GM12878 (cell line): ENCODE measurements at regions not wholly inside any gene's neighbourhood (a gene's known extent, or its start where the extent isn't known, plus 50 kb on each side); places are given as distances from the start of the nearest gene placed in this dataset.

Experiments
- ATAC-seq: fragments of 200-7000 bp; cut with Tn5 transposase; 3 replicates; pipeline ENCODE4 v1.9.1; 2020; ENCODE audit warnings: mild to moderate bottlenecking, moderate library complexity
- BruUV-seq: library from RNA; stranded (reverse); fragments of 400-500 nt; replicated peaks from 2 replicates; lab custom pipeline; 2021; lab: Mats Ljungman, UMichigan
- CTCF ChIA-PET: fragments of 300-600 bp; sonication (Branson Sonifier 250); formaldehyde crosslinking; extraction: SDS; loops from one replicate; lab custom pipeline; 2021; ENCODE audit warnings: inconsistent platforms; lab: Yijun Ruan, JAX
- POLR2A ChIA-PET: fragments of 350-600 bp; formaldehyde crosslinking; extraction: SDS; loops from one replicate; lab custom pipeline; 2021; ENCODE audit warnings: inconsistent platforms; lab: Charles Lee
- RAD21 ChIA-PET: fragments of 300-600 bp; sonication (Branson Sonifier 250); formaldehyde crosslinking; loops from one replicate; lab custom pipeline; 2023; ENCODE audit warnings: antibody characterized with exemption; ENCODE audit not compliant: unreplicated experiment; lab: Charles Lee
- SMC1A ChIA-PET: fragments of 300-600 bp; sonication (Branson Sonifier 250); formaldehyde crosslinking; loops from one replicate; lab custom pipeline; 2023; ENCODE audit not compliant: unreplicated experiment, uncharacterized antibody; lab: Charles Lee
- DNase-seq: peaks from one replicate; pipeline ENCODE4 v3.0.0-alpha.2; 2011; ENCODE audit warnings: low read depth, low spot score
- FAIRE-seq: peaks from 3 replicates; lab custom pipeline; 2011; peaks lifted over from hg19 to GRCh38; lab: Jason Lieb, UNC
- H2AFZ ChIP-seq: 2 replicates; pipeline ENCODE4 v1.6.0; 2011; ENCODE audit warnings: low read depth, low read length, control low read depth; ENCODE audit not compliant: control insufficient read depth
- H3K27ac ChIP-seq: 2 replicates; pipeline ENCODE4 v1.5.1; 2011; ENCODE audit warnings: control low read depth; ENCODE audit not compliant: control insufficient read depth, insufficient read depth
- H3K27me3 ChIP-seq, 2 experiments: replicated peaks in 1 of 2; 2 replicates each; pipeline versions ENCODE4 v1.6.0 to v1.6.1; 2011; ENCODE audit warnings: low read length in 1 of 2; ENCODE audit not compliant: control insufficient read depth in 2 of 2, insufficient read depth in 2 of 2
- H3K36me3 ChIP-seq, 2 experiments: 2 replicates each; pipeline ENCODE4 v1.5.1; 2011; ENCODE audit warnings: low read length in 1 of 2; ENCODE audit not compliant: control insufficient read depth in 2 of 2, insufficient read depth in 2 of 2
- H3K4me1 ChIP-seq: 2 replicates; pipeline ENCODE4 v1.6.1; 2011; ENCODE audit warnings: mild to moderate bottlenecking, low read length, moderate library complexity, mixed read lengths; ENCODE audit not compliant: control insufficient read depth, insufficient read depth
- H3K4me2 ChIP-seq: 2 replicates; pipeline ENCODE4 v1.6.0; 2011; ENCODE audit warnings: control low read depth; ENCODE audit not compliant: control insufficient read depth, insufficient read depth
- H3K4me3 ChIP-seq: fragments of 200-600 bp; sonication (generic); 2 replicates; pipeline ENCODE4 v1.5.1; 2016
- H3K79me2 ChIP-seq: 2 replicates; pipeline ENCODE4 v1.6.0; 2011; ENCODE audit warnings: low read length; ENCODE audit not compliant: control insufficient read depth, insufficient read depth
- H3K9ac ChIP-seq: 2 replicates; pipeline ENCODE4 v1.8.0; 2011; ENCODE audit warnings: low read length, control low read depth, mixed read lengths; ENCODE audit not compliant: control insufficient read depth, insufficient read depth
- H3K9me3 ChIP-seq: replicated peaks from 3 replicates; pipeline ENCODE4 v1.5.1; 2011; ENCODE audit warnings: mild to moderate bottlenecking, low read length; ENCODE audit not compliant: control insufficient read depth, insufficient read depth
- H4K20me1 ChIP-seq: 2 replicates; pipeline ENCODE4 v1.6.0; 2011; ENCODE audit not compliant: control insufficient read depth, insufficient read depth
- BHLHE40 ChIP-seq, 2 experiments: fragments of 450-650 bp in 1 of 2; IDR thresholded peaks; 2 replicates each; pipeline ENCODE4 v1.6.1; 2011 to 2017; ENCODE audit warnings: low read depth in 2 of 2, borderline replicate concordance in 1 of 2, improper control_type of control experiment in 1 of 2, low read length in 1 of 2, mild to moderate bottlenecking in 1 of 2
- PRDM15 ChIP-seq: fragments of 450-650 bp; formaldehyde crosslinking; IDR thresholded peaks from 2 replicates; pipeline ENCODE4 v1.4.0; 2020; ENCODE audit warnings: mild to moderate bottlenecking, moderate library complexity
- RELA ChIP-seq: fragments of 450-650 bp; IDR thresholded peaks from 2 replicates; pipeline ENCODE4 v1.8.0; 2014; ENCODE audit warnings: borderline replicate concordance; ENCODE audit not compliant: partially characterized antibody
- SREBF2 ChIP-seq: IDR thresholded peaks from 2 replicates; pipeline ENCODE4 v1.6.1; 2012; ENCODE audit warnings: mild to moderate bottlenecking, low read length
- WGBS: methylation state at CpG from one replicate; pipeline ENCODE4 v1.1.6; 2016; ENCODE audit warnings: low lambda C conversion rate; ENCODE audit not compliant: insufficient replicate concordance, insufficient coverage; ENCODE audit errors: missing lambda C conversion rate; 5-methylcytosine and 5-hydroxymethylcytosine counted together
- in situ Hi-C: fragments of 300-500 bp; cut with MboI; formaldehyde crosslinking; loops from 9 replicates; pipeline ENCODE4 v1.14.3; 2018; ENCODE audit warnings: mixed read lengths
- intact Hi-C: fragments of 100-400 bp; cut with micrococcal nuclease; formaldehyde crosslinking; loops from one replicate; pipeline ENCODE4 v1.14.2; 2022; ENCODE audit not compliant: unreplicated experiment

- intact Hi-C loops = no loop called here
- Histone ChIP-seq H3K9ac (no peak overlapping the region), H3K9me3 (no peaks in the 10 kb centered on the region; the same call in 2 of the 3 replicates), H2AFZ (no peak overlapping the region), H3K4me2 (no peak overlapping the region), H3K4me1 (no peaks in the 10 kb centered on the region), H3K36me3 (no peaks in the 10 kb centered on the region), H4K20me1 (no peaks in the 10 kb centered on the region), H3K79me2 (no peaks in the 10 kb centered on the region), H3K4me3 (no peak overlapping the region), H3K27me3 (peaks cover 3 to 9% of the 10 kb centered on the region in 2 experiments; a peak in 3 of 4 replicates), H3K27ac (no peak overlapping the region)
- TF ChIP-seq BHLHE40 (IDR thresholded peaks at IDR 0.05; ENCODE audit: borderline replicate concordance in 1 of 2, low read depth in 2 of 2, low read length in 1 of 2) (no peak), RELA (no peak), SREBF2 (no peak), PRDM15 (CRISPR knock-in tag) (no peak)
- ChIA-PET SMC1A (no interaction called here), CTCF (no interaction called here), POLR2A (no interaction called here), RAD21 (no interaction called here)
- DNase-seq (no peak), ATAC-seq (no peak), FAIRE-seq (no peak)
- 0% methylated on average over 2 of the region's 2 CpGs for WGBS
- BruUV-seq = no TSS peak
- in situ Hi-C loops = no loop called here
Observed at GRCh38 chr5:6843335-6843734, 130.1 kb downstream of the TENT4A start.
